HL-60 (cell line): ENCODE measurements at regions not wholly inside any gene's neighbourhood (a gene's known extent, or its start where the extent isn't known, plus 50 kb on each side); places are given as distances from the start of the nearest gene placed in this dataset.

ENCODE experiments used
- CTCF ChIP-seq: IDR thresholded peaks from one replicate; pipeline ENCODE4 v1.5.1; 2011; ENCODE audit warnings: low read length, control low read depth, inconsistent platforms; ENCODE audit not compliant: insufficient read depth
- GABPA ChIP-seq: IDR thresholded peaks from 2 replicates; pipeline ENCODE4 v1.6.1; 2012; ENCODE audit warnings: low read depth
- POLR2AphosphoS5 ChIP-seq: IDR thresholded peaks from 2 replicates; pipeline ENCODE4 v1.6.1; 2012; ENCODE audit warnings: low read depth
- SPI1 ChIP-seq: IDR thresholded peaks from 2 replicates; pipeline ENCODE4 v1.6.1; 2012; ENCODE audit warnings: low read depth, mild to moderate bottlenecking, borderline replicate concordance

DNA sequence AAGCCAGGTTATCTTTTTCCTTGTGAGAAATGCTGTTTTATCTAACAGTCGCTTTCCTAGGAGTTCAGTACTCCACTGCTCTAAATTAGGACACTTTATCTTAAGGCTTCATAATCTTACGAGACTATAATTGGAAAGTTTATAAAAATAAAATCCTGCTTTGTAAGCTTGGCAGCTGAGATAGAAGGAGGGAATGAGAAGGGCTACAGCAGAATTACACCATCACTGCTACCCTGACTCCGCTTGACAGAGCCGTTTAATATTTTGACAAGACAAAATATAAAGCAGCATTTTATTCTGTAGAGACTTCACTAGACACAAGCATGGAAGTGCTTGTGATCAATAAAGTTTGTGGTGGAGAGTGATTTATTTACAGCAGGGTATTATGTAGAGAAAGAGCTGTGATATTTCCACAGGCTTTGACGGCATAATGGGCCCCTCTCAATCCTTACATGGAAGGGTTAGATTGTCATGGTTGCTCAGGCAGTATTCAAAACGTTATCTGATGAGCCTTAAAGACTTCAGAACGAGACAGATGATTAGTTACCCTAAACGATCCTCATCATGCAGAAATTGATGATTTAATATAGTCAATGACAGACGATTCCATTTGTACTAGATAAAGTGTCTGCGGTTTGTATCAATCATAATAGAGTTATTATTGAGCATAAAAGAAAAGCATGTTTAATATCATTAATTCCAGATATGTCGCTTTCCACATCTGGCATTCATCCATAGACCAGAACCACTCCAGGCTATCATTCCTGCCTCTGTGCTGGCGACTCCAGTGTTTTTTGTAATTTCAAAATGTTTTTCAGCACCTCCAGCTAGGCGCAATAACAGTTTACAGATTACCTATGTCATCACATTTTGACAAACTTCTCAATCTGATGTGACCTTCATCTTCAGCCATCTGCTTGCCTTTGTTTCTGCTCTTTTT, 242.2 kb downstream of the FIGN start:
- TF ChIP-seq CTCF (no peak), POLR2AphosphoS5 (no peak), SPI1 (no peak), GABPA (no peak)
